Transverse colon (tissue), 3 donors: ENCODE measurements at regions not wholly inside any gene's neighbourhood (a gene's known extent, or its start where the extent isn't known, plus 50 kb on each side); places are given as distances from the start of the nearest gene placed in this dataset.
"Not testable (repeated sequence)": the region's sequence is repeated elsewhere in the genome, so short reads cannot be mapped to it uniquely, and the experiment has no call there.

ENCODE experiments used
- POLR2A ChIP-seq: fragments of 450-650 bp; IDR thresholded peaks from one replicate; pipeline ENCODE4 v1.6.1; 2016; ENCODE audit warnings: antibody characterized with exemption, mild to moderate bottlenecking, moderate library complexity
- TF ChIP-seq, protein P1 (sequence below), 5 experiments: fragments of 200-600 bp in 3 of 5; fragments of 450-650 bp in 2 of 5; sonication (generic) in 3 of 5; IDR thresholded peaks; 1 replicate in 2 of 5; 2 replicates in 3 of 5; pipeline ENCODE4 v1.5.1; 2016 to 2017; ENCODE audit warnings: antibody characterized with exemption in 5 of 5, inconsistent platforms in 3 of 5, mild to moderate bottlenecking in 2 of 5, moderate library complexity in 1 of 5

GRCh38 chr1:121543988-121544387, 359.2 kb downstream of the SRGAP2C start:
- TF ChIP-seq, protein P1, sequence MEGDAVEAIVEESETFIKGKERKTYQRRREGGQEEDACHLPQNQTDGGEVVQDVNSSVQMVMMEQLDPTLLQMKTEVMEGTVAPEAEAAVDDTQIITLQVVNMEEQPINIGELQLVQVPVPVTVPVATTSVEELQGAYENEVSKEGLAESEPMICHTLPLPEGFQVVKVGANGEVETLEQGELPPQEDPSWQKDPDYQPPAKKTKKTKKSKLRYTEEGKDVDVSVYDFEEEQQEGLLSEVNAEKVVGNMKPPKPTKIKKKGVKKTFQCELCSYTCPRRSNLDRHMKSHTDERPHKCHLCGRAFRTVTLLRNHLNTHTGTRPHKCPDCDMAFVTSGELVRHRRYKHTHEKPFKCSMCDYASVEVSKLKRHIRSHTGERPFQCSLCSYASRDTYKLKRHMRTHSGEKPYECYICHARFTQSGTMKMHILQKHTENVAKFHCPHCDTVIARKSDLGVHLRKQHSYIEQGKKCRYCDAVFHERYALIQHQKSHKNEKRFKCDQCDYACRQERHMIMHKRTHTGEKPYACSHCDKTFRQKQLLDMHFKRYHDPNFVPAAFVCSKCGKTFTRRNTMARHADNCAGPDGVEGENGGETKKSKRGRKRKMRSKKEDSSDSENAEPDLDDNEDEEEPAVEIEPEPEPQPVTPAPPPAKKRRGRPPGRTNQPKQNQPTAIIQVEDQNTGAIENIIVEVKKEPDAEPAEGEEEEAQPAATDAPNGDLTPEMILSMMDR (IDR thresholded peaks at IDR 0.05), result not testable (repeated sequence)
- TF ChIP-seq POLR2A, result not testable (repeated sequence)
